Mammary epithelial cell (primary cell): ENCODE measurements at regions not wholly inside any gene's neighbourhood (a gene's known extent, or its start where the extent isn't known, plus 50 kb on each side); places are given as distances from the start of the nearest gene placed in this dataset.

Experiments used
- CTCF ChIP-seq, 2 donors: IDR thresholded peaks in 1 of 2; conservative IDR thresholded peaks in 1 of 2; 2 replicates each; pipeline ENCODE4 v1.5.1; 2011 to 2012; ENCODE audit warnings: inconsistent platforms in 2 of 2, low read length in 2 of 2, mild to moderate bottlenecking in 2 of 2, control low read depth in 1 of 2, low read depth in 1 of 2; ENCODE audit not compliant: insufficient read depth in 1 of 2; ENCODE audit errors: extremely low read depth in 1 of 2
- EZH2 ChIP-seq: IDR thresholded peaks from 2 replicates; pipeline ENCODE4 v1.6.1; 2012; ENCODE audit warnings: low read length, inconsistent platforms, borderline replicate concordance

- TF ChIP-seq EZH2 (no peak), CTCF (conservative IDR thresholded peaks at IDR 0.05 in 1 of 2, IDR thresholded peaks at IDR 0.05 in 1 of 2; ENCODE audit: extremely low read depth in 1 of 2, insufficient read depth in 1 of 2, low read depth in 1 of 2, low read length in 2 of 2) (no peak)
These were observed 966.2 kb downstream of the TYW1 start for GRCh38 chr7:67962863-67963262.
